ENCODE measurements at regions not wholly inside any gene's neighbourhood (a gene's known extent, or its start where the extent isn't known, plus 50 kb on each side); places are given as distances from the start of the nearest gene placed in this dataset.

GRCh38 chr5:86403190-86403589 is 214.6 kb upstream of the COX7C start:
- no peak overlapping the region for H3K27ac Mint-ChIP-seq (ENCODE audit: unreplicated experiment)
- H3K27me3 Mint-ChIP-seq (ENCODE audit: low read depth): peaks cover 27% of the 10 kb centered on the region
- H3K4me3 Mint-ChIP-seq (ENCODE audit: unreplicated experiment): no peak overlapping the region
- H3K4me1 Mint-ChIP-seq (ENCODE audit: low read depth): no peaks in the 10 kb centered on the region
- DNase-seq (ENCODE audit: low spot score): no peak
- no peaks in the 10 kb centered on the region for H3K9me3 Mint-ChIP-seq (ENCODE audit: low read depth)
- TF ChIP-seq CTCF (IDR thresholded peaks at IDR 0.05): no peak
- H3K36me3 Mint-ChIP-seq (ENCODE audit: low read depth): no peaks in the 10 kb centered on the region

GRCh38 chr5:86404256-86404655 is 213.5 kb upstream of the COX7C start:
- no peaks in the 10 kb centered on the region for H3K9me3 Mint-ChIP-seq (ENCODE audit: low read depth)
- H3K4me3 Mint-ChIP-seq (ENCODE audit: unreplicated experiment): no peak overlapping the region
- no peaks in the 10 kb centered on the region for H3K4me1 Mint-ChIP-seq (ENCODE audit: low read depth)
- no peak for DNase-seq (ENCODE audit: low spot score)
- H3K36me3 Mint-ChIP-seq (ENCODE audit: low read depth): no peaks in the 10 kb centered on the region
- H3K27me3 Mint-ChIP-seq (ENCODE audit: low read depth): peaks cover 26% of the 10 kb centered on the region
- no peak overlapping the region for H3K27ac Mint-ChIP-seq (ENCODE audit: unreplicated experiment)
- no peak for TF ChIP-seq CTCF (IDR thresholded peaks at IDR 0.05)

- Mint-ChIP-seq H3K4me3 (ENCODE audit: unreplicated experiment) (no peak overlapping the region), H3K4me1 (ENCODE audit: low read depth) (no peaks in the 10 kb centered on the region), H3K9me3 (ENCODE audit: low read depth) (no peaks in the 10 kb centered on the region), H3K36me3 (ENCODE audit: low read depth) (no peaks in the 10 kb centered on the region), H3K27ac (ENCODE audit: unreplicated experiment) (no peak overlapping the region), H3K27me3 (ENCODE audit: low read depth) (peaks cover 11% of the 10 kb centered on the region)
- no peak for TF ChIP-seq CTCF (IDR thresholded peaks at IDR 0.05)
- no peak for DNase-seq (ENCODE audit: low spot score)
These were observed 210.0 kb upstream of the COX7C start for GRCh38 chr5:86407711-86408110.

GRCh38 chr5:86411596-86411995 is 206.1 kb upstream of the COX7C start:
- DNase-seq (ENCODE audit: low spot score): no peak
- H3K36me3 Mint-ChIP-seq (ENCODE audit: low read depth): no peaks in the 10 kb centered on the region
- no peak for TF ChIP-seq CTCF (IDR thresholded peaks at IDR 0.05)
- H3K9me3 Mint-ChIP-seq (ENCODE audit: low read depth): no peaks in the 10 kb centered on the region
- no peaks in the 10 kb centered on the region for H3K4me1 Mint-ChIP-seq (ENCODE audit: low read depth)
- no peak overlapping the region for H3K4me3 Mint-ChIP-seq (ENCODE audit: unreplicated experiment)
- no peak overlapping the region for H3K27ac Mint-ChIP-seq (ENCODE audit: unreplicated experiment)
- peaks cover 7% of the 10 kb centered on the region for H3K27me3 Mint-ChIP-seq (ENCODE audit: low read depth)

- H3K4me3 Mint-ChIP-seq (ENCODE audit: unreplicated experiment): no peak overlapping the region
- H3K36me3 Mint-ChIP-seq (ENCODE audit: low read depth): no peaks in the 10 kb centered on the region
- H3K9me3 Mint-ChIP-seq (ENCODE audit: low read depth): no peaks in the 10 kb centered on the region
- H3K27ac Mint-ChIP-seq (ENCODE audit: unreplicated experiment): no peak overlapping the region
- no peaks in the 10 kb centered on the region for H3K4me1 Mint-ChIP-seq (ENCODE audit: low read depth)
- DNase-seq (ENCODE audit: low spot score): no peak
- TF ChIP-seq CTCF (IDR thresholded peaks at IDR 0.05): no peak
- H3K27me3 Mint-ChIP-seq (ENCODE audit: low read depth): peaks cover 23% of the 10 kb centered on the region
These were observed 190.6 kb upstream of the COX7C start for GRCh38 chr5:86427158-86427557.
